HEK293 (cell line): ENCODE measurements at regions not wholly inside any gene's neighbourhood (a gene's known extent, or its start where the extent isn't known, plus 50 kb on each side); places are given as distances from the start of the nearest gene placed in this dataset.

Experiments used
- CTCF ChIA-PET: fragments of 350-600 bp; formaldehyde crosslinking; extraction: SDS; loops from one replicate; lab custom pipeline; 2021; ENCODE audit warnings: antibody characterized with exemption; lab: Yijun Ruan, JAX
- POLR2A ChIA-PET: fragments of 300-600 bp; formaldehyde crosslinking; extraction: SDS; loops from one replicate; lab custom pipeline; 2020; ENCODE audit warnings: antibody characterized with exemption, inconsistent platforms; lab: Yijun Ruan, JAX
- H3K27ac ChIP-seq: fragments of 200-500 bp; sonication (Bioruptor generic); 2 replicates; pipeline ENCODE4 v1.5.1; 2014; ENCODE audit warnings: low read depth, low read length, control low read depth, inconsistent platforms; ENCODE audit errors: extremely low read depth
- H3K36me3 ChIP-seq, 2 experiments: fragments of 200-500 bp in 1 of 2; sonication (Bioruptor generic) in 1 of 2; 1 replicate in 1 of 2; 2 replicates in 1 of 2; pipeline ENCODE4 v1.5.1; 2014 to 2017; ENCODE audit warnings: inconsistent platforms in 2 of 2, low read length in 2 of 2; ENCODE audit not compliant: control insufficient read depth in 2 of 2, insufficient read depth in 1 of 2
- H3K4me1 ChIP-seq: fragments of 200-500 bp; sonication (Bioruptor generic); 2 replicates; pipeline ENCODE4 v1.5.1; 2014; ENCODE audit warnings: mild to moderate bottlenecking, low read length, inconsistent platforms; ENCODE audit not compliant: control insufficient read depth, insufficient read depth
- H3K4me3 ChIP-seq: 2 replicates; pipeline ENCODE4 v1.5.1; 2011; ENCODE audit warnings: low read depth, mild to moderate bottlenecking, control low read depth, low read length, moderate library complexity
- H3K9me3 ChIP-seq: fragments of 200-500 bp; sonication (Bioruptor generic); 2 replicates; pipeline ENCODE4 v1.5.1; 2014; ENCODE audit warnings: low read depth, low read length, inconsistent platforms; ENCODE audit not compliant: control insufficient read depth, insufficient read depth
- SCRT1 ChIP-seq: fragments of 450-650 bp; formaldehyde crosslinking; IDR thresholded peaks from 2 replicates; pipeline ENCODE4 v1.5.1; 2016; ENCODE audit warnings: missing biosample characterization, missing genetic modification characterization, borderline replicate concordance
- SP2 ChIP-seq: fragments of 450-650 bp; formaldehyde crosslinking; IDR thresholded peaks from 2 replicates; pipeline ENCODE4 v1.5.1; 2016; ENCODE audit warnings: missing biosample characterization, missing genetic modification characterization
- YY2 ChIP-seq: fragments of 450-650 bp; formaldehyde crosslinking; IDR thresholded peaks from 2 replicates; pipeline ENCODE4 v1.5.1; 2016; ENCODE audit warnings: missing biosample characterization, missing genetic modification characterization
- ZBTB20 ChIP-seq: fragments of 450-650 bp; formaldehyde crosslinking; IDR thresholded peaks from 2 replicates; pipeline ENCODE4 v1.5.1; 2016; ENCODE audit warnings: missing biosample characterization, missing genetic modification characterization
- ZNF112 ChIP-seq: fragments of 450-650 bp; formaldehyde crosslinking; IDR thresholded peaks from 2 replicates; pipeline ENCODE4 v1.5.0; 2017; ENCODE audit warnings: missing biosample characterization, missing genetic modification characterization
- ZNF248 ChIP-seq: fragments of 450-650 bp; formaldehyde crosslinking; IDR thresholded peaks from 2 replicates; pipeline ENCODE4 v1.5.1; 2017; ENCODE audit warnings: missing biosample characterization, missing genetic modification characterization
- ZNF37A ChIP-seq: fragments of 450-650 bp; IDR thresholded peaks from 2 replicates; pipeline ENCODE4 v1.5.1; 2018; ENCODE audit warnings: missing biosample characterization, missing genetic modification characterization
- ZNF394 ChIP-seq: fragments of 450-650 bp; formaldehyde crosslinking; IDR thresholded peaks from 2 replicates; pipeline ENCODE4 v1.5.1; 2016; ENCODE audit warnings: missing biosample characterization, missing genetic modification characterization, mild to moderate bottlenecking, moderate library complexity, borderline replicate concordance
- ZNF426 ChIP-seq: fragments of 450-650 bp; formaldehyde crosslinking; IDR thresholded peaks from 2 replicates; pipeline ENCODE4 v1.5.1; 2017; ENCODE audit warnings: missing biosample characterization, missing genetic modification characterization, mild to moderate bottlenecking, inconsistent platforms, moderate library complexity
- ZNF530 ChIP-seq: fragments of 450-650 bp; formaldehyde crosslinking; IDR thresholded peaks from 2 replicates; pipeline ENCODE4 v1.5.1; 2016; ENCODE audit warnings: low read depth, missing biosample characterization, missing genetic modification characterization
- ZNF621 ChIP-seq: fragments of 450-650 bp; formaldehyde crosslinking; IDR thresholded peaks from 2 replicates; pipeline ENCODE4 v1.5.1; 2017; ENCODE audit warnings: missing biosample characterization, missing genetic modification characterization
- TF ChIP-seq, protein P1 (sequence below): fragments of 450-650 bp; IDR thresholded peaks from 2 replicates; pipeline ENCODE4 v1.5.1; 2018; ENCODE audit warnings: missing biosample characterization, missing genetic modification characterization
- TF ChIP-seq, protein P2 (sequence below): fragments of 450-650 bp; formaldehyde crosslinking; IDR thresholded peaks from 2 replicates; pipeline ENCODE4 v1.5.1; 2016; ENCODE audit warnings: missing biosample characterization, missing genetic modification characterization
- TF ChIP-seq, protein P3 (sequence below): fragments of 450-650 bp; formaldehyde crosslinking; IDR thresholded peaks from 2 replicates; pipeline ENCODE4 v1.5.1; 2016; ENCODE audit warnings: missing biosample characterization, missing genetic modification characterization
- TF ChIP-seq, protein P4 (sequence below): fragments of 450-650 bp; formaldehyde crosslinking; IDR thresholded peaks from 2 replicates; pipeline ENCODE4 v1.5.1; 2016; ENCODE audit warnings: missing biosample characterization, missing genetic modification characterization, borderline replicate concordance

DNA sequence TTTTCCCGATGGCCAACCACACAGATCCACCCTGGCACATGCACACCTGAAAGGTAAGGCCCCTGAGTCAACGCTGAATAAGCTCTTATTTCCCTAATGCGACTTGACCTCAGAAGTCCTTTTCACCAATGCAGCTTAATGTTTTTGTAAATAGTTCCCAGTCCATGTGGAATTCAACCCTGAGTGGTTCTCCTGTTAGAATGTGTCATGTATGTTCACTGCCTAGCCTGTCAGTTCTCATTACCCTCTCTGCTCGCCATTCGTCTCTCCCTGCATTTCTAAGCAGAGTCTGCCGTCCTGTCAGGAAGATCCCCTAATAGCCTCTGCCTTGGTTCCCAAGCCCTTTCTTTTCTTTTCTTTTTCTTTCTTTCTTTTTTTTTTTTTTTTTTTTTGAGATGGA lies 392.6 kb upstream of the SHH start:
- H3K4me1 ChIP-seq: no peaks in the 10 kb centered on the region
- H3K27ac ChIP-seq: no peak overlapping the region
- H3K36me3 ChIP-seq: no peaks in the 10 kb centered on the region
- TF ChIP-seq, protein P1, sequence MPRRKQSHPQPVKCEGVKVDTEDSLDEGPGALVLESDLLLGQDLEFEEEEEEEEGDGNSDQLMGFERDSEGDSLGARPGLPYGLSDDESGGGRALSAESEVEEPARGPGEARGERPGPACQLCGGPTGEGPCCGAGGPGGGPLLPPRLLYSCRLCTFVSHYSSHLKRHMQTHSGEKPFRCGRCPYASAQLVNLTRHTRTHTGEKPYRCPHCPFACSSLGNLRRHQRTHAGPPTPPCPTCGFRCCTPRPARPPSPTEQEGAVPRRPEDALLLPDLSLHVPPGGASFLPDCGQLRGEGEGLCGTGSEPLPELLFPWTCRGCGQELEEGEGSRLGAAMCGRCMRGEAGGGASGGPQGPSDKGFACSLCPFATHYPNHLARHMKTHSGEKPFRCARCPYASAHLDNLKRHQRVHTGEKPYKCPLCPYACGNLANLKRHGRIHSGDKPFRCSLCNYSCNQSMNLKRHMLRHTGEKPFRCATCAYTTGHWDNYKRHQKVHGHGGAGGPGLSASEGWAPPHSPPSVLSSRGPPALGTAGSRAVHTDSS: no peak
- POLR2A ChIA-PET: no interaction called here
- CTCF ChIA-PET: no interaction called here
- no peaks in the 10 kb centered on the region for H3K9me3 ChIP-seq
- no peak overlapping the region for H3K4me3 ChIP-seq

DNA sequence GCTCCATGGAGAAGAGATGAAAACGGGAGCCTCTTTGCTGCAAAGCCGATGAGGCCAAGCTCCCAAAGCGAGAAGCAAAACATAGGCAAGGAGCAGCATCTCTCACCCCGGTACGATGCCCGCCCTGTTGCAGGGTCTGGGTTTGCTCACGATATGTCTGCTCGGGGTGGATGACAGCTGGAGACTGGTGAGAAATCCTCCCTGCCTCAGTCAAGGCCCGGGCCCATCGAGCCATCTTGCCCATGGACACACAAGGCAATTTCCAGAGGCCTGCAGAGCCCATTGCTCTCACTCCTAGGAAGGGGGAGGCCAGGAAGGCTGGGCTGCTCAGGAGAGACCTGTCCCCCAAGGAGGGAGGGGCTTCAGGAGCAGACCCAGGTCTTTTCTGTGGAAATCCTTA lies 391.7 kb upstream of the SHH start:
- ChIA-PET CTCF (no interaction called here), POLR2A (no interaction called here)
- Histone ChIP-seq H3K27ac (no peak overlapping the region), H3K4me3 (no peak overlapping the region), H3K9me3 (no peaks in the 10 kb centered on the region), H3K4me1 (no peaks in the 10 kb centered on the region), H3K36me3 (no peaks in the 10 kb centered on the region)
- TF ChIP-seq, protein P2, sequence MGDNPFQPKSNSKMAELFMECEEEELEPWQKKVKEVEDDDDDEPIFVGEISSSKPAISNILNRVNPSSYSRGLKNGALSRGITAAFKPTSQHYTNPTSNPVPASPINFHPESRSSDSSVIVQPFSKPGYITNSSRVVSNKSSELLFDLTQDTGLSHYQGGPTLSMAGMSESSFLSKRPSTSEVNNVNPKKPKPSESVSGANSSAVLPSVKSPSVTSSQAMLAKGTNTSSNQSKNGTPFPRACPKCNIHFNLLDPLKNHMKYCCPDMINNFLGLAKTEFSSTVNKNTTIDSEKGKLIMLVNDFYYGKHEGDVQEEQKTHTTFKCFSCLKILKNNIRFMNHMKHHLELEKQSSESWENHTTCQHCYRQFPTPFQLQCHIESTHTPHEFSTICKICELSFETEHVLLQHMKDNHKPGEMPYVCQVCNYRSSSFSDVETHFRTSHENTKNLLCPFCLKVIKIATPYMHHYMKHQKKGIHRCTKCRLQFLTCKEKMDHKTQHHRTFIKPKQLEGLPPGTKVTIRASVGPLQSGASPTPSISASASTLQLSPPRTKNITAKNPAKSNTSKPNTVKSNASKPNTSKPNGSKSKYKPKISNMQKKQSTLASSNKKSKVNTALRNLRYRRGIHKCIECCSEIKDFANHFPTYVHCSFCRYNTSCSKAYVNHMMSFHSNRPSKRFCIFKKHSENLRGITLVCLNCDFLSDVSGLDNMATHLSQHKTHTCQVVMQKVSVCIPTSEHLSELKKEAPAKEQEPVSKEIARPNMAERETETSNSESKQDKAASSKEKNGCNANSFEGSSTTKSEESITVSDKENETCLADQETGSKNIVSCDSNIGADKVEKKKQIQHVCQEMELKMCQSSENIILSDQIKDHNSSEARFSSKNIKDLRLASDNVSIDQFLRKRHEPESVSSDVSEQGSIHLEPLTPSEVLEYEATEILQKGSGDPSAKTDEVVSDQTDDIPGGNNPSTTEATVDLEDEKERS (tag by site-specific recombination): no peak
- TF ChIP-seq ZBTB20 (tag by site-specific recombination): no peak
- TF ChIP-seq, protein P3, sequence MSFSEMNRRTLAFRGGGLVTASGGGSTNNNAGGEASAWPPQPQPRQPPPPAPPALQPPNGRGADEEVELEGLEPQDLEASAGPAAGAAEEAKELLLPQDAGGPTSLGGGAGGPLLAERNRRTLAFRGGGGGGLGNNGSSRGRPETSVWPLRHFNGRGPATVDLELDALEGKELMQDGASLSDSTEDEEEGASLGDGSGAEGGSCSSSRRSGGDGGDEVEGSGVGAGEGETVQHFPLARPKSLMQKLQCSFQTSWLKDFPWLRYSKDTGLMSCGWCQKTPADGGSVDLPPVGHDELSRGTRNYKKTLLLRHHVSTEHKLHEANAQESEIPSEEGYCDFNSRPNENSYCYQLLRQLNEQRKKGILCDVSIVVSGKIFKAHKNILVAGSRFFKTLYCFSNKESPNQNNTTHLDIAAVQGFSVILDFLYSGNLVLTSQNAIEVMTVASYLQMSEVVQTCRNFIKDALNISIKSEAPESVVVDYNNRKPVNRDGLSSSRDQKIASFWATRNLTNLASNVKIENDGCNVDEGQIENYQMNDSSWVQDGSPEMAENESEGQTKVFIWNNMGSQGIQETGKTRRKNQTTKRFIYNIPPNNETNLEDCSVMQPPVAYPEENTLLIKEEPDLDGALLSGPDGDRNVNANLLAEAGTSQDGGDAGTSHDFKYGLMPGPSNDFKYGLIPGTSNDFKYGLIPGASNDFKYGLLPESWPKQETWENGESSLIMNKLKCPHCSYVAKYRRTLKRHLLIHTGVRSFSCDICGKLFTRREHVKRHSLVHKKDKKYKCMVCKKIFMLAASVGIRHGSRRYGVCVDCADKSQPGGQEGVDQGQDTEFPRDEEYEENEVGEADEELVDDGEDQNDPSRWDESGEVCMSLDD (tag by site-specific recombination): no peak
- TF ChIP-seq ZNF248 (tag by site-specific recombination): no peak
- TF ChIP-seq ZNF37A (tag by site-specific recombination): no peak
- TF ChIP-seq YY2: no peak
- no peak for TF ChIP-seq SCRT1 (tag by site-specific recombination)
- TF ChIP-seq, protein P4, sequence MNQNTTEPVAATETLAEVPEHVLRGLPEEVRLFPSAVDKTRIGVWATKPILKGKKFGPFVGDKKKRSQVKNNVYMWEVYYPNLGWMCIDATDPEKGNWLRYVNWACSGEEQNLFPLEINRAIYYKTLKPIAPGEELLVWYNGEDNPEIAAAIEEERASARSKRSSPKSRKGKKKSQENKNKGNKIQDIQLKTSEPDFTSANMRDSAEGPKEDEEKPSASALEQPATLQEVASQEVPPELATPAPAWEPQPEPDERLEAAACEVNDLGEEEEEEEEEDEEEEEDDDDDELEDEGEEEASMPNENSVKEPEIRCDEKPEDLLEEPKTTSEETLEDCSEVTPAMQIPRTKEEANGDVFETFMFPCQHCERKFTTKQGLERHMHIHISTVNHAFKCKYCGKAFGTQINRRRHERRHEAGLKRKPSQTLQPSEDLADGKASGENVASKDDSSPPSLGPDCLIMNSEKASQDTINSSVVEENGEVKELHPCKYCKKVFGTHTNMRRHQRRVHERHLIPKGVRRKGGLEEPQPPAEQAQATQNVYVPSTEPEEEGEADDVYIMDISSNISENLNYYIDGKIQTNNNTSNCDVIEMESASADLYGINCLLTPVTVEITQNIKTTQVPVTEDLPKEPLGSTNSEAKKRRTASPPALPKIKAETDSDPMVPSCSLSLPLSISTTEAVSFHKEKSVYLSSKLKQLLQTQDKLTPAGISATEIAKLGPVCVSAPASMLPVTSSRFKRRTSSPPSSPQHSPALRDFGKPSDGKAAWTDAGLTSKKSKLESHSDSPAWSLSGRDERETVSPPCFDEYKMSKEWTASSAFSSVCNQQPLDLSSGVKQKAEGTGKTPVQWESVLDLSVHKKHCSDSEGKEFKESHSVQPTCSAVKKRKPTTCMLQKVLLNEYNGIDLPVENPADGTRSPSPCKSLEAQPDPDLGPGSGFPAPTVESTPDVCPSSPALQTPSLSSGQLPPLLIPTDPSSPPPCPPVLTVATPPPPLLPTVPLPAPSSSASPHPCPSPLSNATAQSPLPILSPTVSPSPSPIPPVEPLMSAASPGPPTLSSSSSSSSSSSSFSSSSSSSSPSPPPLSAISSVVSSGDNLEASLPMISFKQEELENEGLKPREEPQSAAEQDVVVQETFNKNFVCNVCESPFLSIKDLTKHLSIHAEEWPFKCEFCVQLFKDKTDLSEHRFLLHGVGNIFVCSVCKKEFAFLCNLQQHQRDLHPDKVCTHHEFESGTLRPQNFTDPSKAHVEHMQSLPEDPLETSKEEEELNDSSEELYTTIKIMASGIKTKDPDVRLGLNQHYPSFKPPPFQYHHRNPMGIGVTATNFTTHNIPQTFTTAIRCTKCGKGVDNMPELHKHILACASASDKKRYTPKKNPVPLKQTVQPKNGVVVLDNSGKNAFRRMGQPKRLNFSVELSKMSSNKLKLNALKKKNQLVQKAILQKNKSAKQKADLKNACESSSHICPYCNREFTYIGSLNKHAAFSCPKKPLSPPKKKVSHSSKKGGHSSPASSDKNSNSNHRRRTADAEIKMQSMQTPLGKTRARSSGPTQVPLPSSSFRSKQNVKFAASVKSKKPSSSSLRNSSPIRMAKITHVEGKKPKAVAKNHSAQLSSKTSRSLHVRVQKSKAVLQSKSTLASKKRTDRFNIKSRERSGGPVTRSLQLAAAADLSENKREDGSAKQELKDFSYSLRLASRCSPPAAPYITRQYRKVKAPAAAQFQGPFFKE (tag by site-specific recombination): no peak
- TF ChIP-seq SP2 (tag by site-specific recombination): no peak
- no peak for TF ChIP-seq ZNF530 (tag by site-specific recombination)
- no peak for TF ChIP-seq ZNF112 (tag by site-specific recombination)
- TF ChIP-seq ZNF426 (tag by site-specific recombination): no peak
- TF ChIP-seq ZNF621 (tag by site-specific recombination): no peak
- TF ChIP-seq ZNF394: no peak
